GM12878 (cell line): ENCODE measurements at regions not wholly inside any gene's neighbourhood (a gene's known extent, or its start where the extent isn't known, plus 50 kb on each side); places are given as distances from the start of the nearest gene placed in this dataset.

Experiments used
- ATAC-seq: fragments of 200-7000 bp; cut with Tn5 transposase; 3 replicates; pipeline ENCODE4 v1.9.1; 2020; ENCODE audit warnings: mild to moderate bottlenecking, moderate library complexity
- BruUV-seq: library from RNA; stranded (reverse); fragments of 400-500 nt; replicated peaks from 2 replicates; lab custom pipeline; 2021; lab: Mats Ljungman, UMichigan
- CTCF ChIA-PET: fragments of 300-600 bp; sonication (Branson Sonifier 250); formaldehyde crosslinking; extraction: SDS; loops from one replicate; lab custom pipeline; 2021; ENCODE audit warnings: inconsistent platforms; lab: Yijun Ruan, JAX
- POLR2A ChIA-PET: fragments of 350-600 bp; formaldehyde crosslinking; extraction: SDS; loops from one replicate; lab custom pipeline; 2021; ENCODE audit warnings: inconsistent platforms; lab: Charles Lee
- RAD21 ChIA-PET: fragments of 300-600 bp; sonication (Branson Sonifier 250); formaldehyde crosslinking; loops from one replicate; lab custom pipeline; 2023; ENCODE audit warnings: antibody characterized with exemption; ENCODE audit not compliant: unreplicated experiment; lab: Charles Lee
- SMC1A ChIA-PET: fragments of 300-600 bp; sonication (Branson Sonifier 250); formaldehyde crosslinking; loops from one replicate; lab custom pipeline; 2023; ENCODE audit not compliant: unreplicated experiment, uncharacterized antibody; lab: Charles Lee
- DNase-seq: peaks from one replicate; pipeline ENCODE4 v3.0.0-alpha.2; 2011; ENCODE audit warnings: low read depth, low spot score
- FAIRE-seq: peaks from 3 replicates; lab custom pipeline; 2011; peaks lifted over from hg19 to GRCh38; lab: Jason Lieb, UNC
- H2AFZ ChIP-seq: 2 replicates; pipeline ENCODE4 v1.6.0; 2011; ENCODE audit warnings: low read depth, low read length, control low read depth; ENCODE audit not compliant: control insufficient read depth
- H3K27ac ChIP-seq: 2 replicates; pipeline ENCODE4 v1.5.1; 2011; ENCODE audit warnings: control low read depth; ENCODE audit not compliant: control insufficient read depth, insufficient read depth
- H3K27me3 ChIP-seq, 2 experiments: replicated peaks in 1 of 2; 2 replicates each; pipeline versions ENCODE4 v1.6.0 to v1.6.1; 2011; ENCODE audit warnings: low read length in 1 of 2; ENCODE audit not compliant: control insufficient read depth in 2 of 2, insufficient read depth in 2 of 2
- H3K36me3 ChIP-seq, 2 experiments: 2 replicates each; pipeline ENCODE4 v1.5.1; 2011; ENCODE audit warnings: low read length in 1 of 2; ENCODE audit not compliant: control insufficient read depth in 2 of 2, insufficient read depth in 2 of 2
- H3K4me1 ChIP-seq: 2 replicates; pipeline ENCODE4 v1.6.1; 2011; ENCODE audit warnings: mild to moderate bottlenecking, low read length, moderate library complexity, mixed read lengths; ENCODE audit not compliant: control insufficient read depth, insufficient read depth
- H3K4me2 ChIP-seq: 2 replicates; pipeline ENCODE4 v1.6.0; 2011; ENCODE audit warnings: control low read depth; ENCODE audit not compliant: control insufficient read depth, insufficient read depth
- H3K4me3 ChIP-seq: fragments of 200-600 bp; sonication (generic); 2 replicates; pipeline ENCODE4 v1.5.1; 2016
- H3K79me2 ChIP-seq: 2 replicates; pipeline ENCODE4 v1.6.0; 2011; ENCODE audit warnings: low read length; ENCODE audit not compliant: control insufficient read depth, insufficient read depth
- H3K9ac ChIP-seq: 2 replicates; pipeline ENCODE4 v1.8.0; 2011; ENCODE audit warnings: low read length, control low read depth, mixed read lengths; ENCODE audit not compliant: control insufficient read depth, insufficient read depth
- H3K9me3 ChIP-seq: replicated peaks from 3 replicates; pipeline ENCODE4 v1.5.1; 2011; ENCODE audit warnings: mild to moderate bottlenecking, low read length; ENCODE audit not compliant: control insufficient read depth, insufficient read depth
- H4K20me1 ChIP-seq: 2 replicates; pipeline ENCODE4 v1.6.0; 2011; ENCODE audit not compliant: control insufficient read depth, insufficient read depth
- BCL3 ChIP-seq: IDR thresholded peaks from 2 replicates; pipeline ENCODE4 v1.6.1; 2011; ENCODE audit warnings: borderline replicate concordance, low read depth, mild to moderate bottlenecking, moderate library complexity, low read length; ENCODE audit not compliant: insufficient read depth, poor library complexity, severe bottlenecking
- CBX5 ChIP-seq: sonication (generic); IDR thresholded peaks from 2 replicates; pipeline ENCODE4 v1.6.1; 2016; ENCODE audit warnings: low read depth, moderate library complexity, mild to moderate bottlenecking, inconsistent platforms
- GABPA ChIP-seq: IDR thresholded peaks from 2 replicates; pipeline ENCODE4 v1.6.1; 2014; ENCODE audit warnings: antibody characterized with exemption, low read depth, mild to moderate bottlenecking, inconsistent platforms
- KDM1A ChIP-seq: fragments of 200-600 bp; sonication (generic); IDR thresholded peaks from 2 replicates; pipeline ENCODE4 v1.6.1; 2016; ENCODE audit warnings: borderline replicate concordance
- KLF5 ChIP-seq: fragments of 450-650 bp; IDR thresholded peaks from 2 replicates; pipeline ENCODE4 v1.6.1; 2014; ENCODE audit warnings: mild to moderate bottlenecking; ENCODE audit not compliant: partially characterized antibody
- POU2F2 ChIP-seq: IDR thresholded peaks from 3 replicates; pipeline ENCODE4 v1.6.1; 2011; ENCODE audit warnings: low read depth, mild to moderate bottlenecking, low read length, borderline replicate concordance
- RAD21 ChIP-seq: IDR thresholded peaks from 2 replicates; pipeline ENCODE4 v1.6.1; 2011; ENCODE audit warnings: mild to moderate bottlenecking, low read depth, low read length, moderate library complexity; ENCODE audit not compliant: insufficient read depth
- STAT3 ChIP-seq: IDR thresholded peaks from 2 replicates; pipeline ENCODE4 v1.6.1; 2011; ENCODE audit warnings: low read depth, low read length, improper control_type of control experiment
- TCF7 ChIP-seq: IDR thresholded peaks from 2 replicates; pipeline ENCODE4 v1.6.1; 2014; ENCODE audit warnings: antibody characterized with exemption, borderline replicate concordance
- ZBED1 ChIP-seq: IDR thresholded peaks from 2 replicates; pipeline ENCODE4 v1.6.1; 2016; ENCODE audit warnings: borderline replicate concordance
- WGBS: methylation state at CpG from one replicate; pipeline ENCODE4 v1.1.6; 2016; ENCODE audit warnings: low lambda C conversion rate; ENCODE audit not compliant: insufficient replicate concordance, insufficient coverage; ENCODE audit errors: missing lambda C conversion rate; 5-methylcytosine and 5-hydroxymethylcytosine counted together
- in situ Hi-C: fragments of 300-500 bp; cut with MboI; formaldehyde crosslinking; loops from 9 replicates; pipeline ENCODE4 v1.14.3; 2018; ENCODE audit warnings: mixed read lengths
- intact Hi-C: fragments of 100-400 bp; cut with micrococcal nuclease; formaldehyde crosslinking; loops from one replicate; pipeline ENCODE4 v1.14.2; 2022; ENCODE audit not compliant: unreplicated experiment
- TF ChIP-seq, protein P1 (sequence below): IDR thresholded peaks from 2 replicates; pipeline ENCODE4 v1.6.1; 2012; ENCODE audit warnings: mild to moderate bottlenecking, low read depth, low read length
- TF ChIP-seq, protein P2 (sequence below): IDR thresholded peaks from 2 replicates; pipeline ENCODE4 v1.6.1; 2012; ENCODE audit warnings: low read depth, low read length, improper control_type of control experiment
- TF ChIP-seq, protein P3 (sequence below): IDR thresholded peaks from 2 replicates; pipeline ENCODE4 v1.6.1; 2012; ENCODE audit warnings: low read length, inconsistent platforms
- TF ChIP-seq, protein P4 (sequence below): fragments of 450-650 bp; formaldehyde crosslinking; IDR thresholded peaks from 2 replicates; pipeline ENCODE4 v1.4.0; 2020; ENCODE audit warnings: mild to moderate bottlenecking, moderate library complexity

- TF ChIP-seq BCL3: no peak
- TF ChIP-seq, protein P1, sequence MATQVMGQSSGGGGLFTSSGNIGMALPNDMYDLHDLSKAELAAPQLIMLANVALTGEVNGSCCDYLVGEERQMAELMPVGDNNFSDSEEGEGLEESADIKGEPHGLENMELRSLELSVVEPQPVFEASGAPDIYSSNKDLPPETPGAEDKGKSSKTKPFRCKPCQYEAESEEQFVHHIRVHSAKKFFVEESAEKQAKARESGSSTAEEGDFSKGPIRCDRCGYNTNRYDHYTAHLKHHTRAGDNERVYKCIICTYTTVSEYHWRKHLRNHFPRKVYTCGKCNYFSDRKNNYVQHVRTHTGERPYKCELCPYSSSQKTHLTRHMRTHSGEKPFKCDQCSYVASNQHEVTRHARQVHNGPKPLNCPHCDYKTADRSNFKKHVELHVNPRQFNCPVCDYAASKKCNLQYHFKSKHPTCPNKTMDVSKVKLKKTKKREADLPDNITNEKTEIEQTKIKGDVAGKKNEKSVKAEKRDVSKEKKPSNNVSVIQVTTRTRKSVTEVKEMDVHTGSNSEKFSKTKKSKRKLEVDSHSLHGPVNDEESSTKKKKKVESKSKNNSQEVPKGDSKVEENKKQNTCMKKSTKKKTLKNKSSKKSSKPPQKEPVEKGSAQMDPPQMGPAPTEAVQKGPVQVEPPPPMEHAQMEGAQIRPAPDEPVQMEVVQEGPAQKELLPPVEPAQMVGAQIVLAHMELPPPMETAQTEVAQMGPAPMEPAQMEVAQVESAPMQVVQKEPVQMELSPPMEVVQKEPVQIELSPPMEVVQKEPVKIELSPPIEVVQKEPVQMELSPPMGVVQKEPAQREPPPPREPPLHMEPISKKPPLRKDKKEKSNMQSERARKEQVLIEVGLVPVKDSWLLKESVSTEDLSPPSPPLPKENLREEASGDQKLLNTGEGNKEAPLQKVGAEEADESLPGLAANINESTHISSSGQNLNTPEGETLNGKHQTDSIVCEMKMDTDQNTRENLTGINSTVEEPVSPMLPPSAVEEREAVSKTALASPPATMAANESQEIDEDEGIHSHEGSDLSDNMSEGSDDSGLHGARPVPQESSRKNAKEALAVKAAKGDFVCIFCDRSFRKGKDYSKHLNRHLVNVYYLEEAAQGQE: no peak
- TF ChIP-seq CBX5: no peak
- TF ChIP-seq KDM1A: no peak
- TF ChIP-seq TCF7: no peak
- TF ChIP-seq, protein P2, sequence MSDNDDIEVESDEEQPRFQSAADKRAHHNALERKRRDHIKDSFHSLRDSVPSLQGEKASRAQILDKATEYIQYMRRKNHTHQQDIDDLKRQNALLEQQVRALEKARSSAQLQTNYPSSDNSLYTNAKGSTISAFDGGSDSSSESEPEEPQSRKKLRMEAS: no peak
Observed at GRCh38 chr14:48857366-48857765, 728.8 kb downstream of the RPS29 start (continued).

- no peak overlapping the region for H3K4me3 ChIP-seq
- H3K79me2 ChIP-seq: no peaks in the 10 kb centered on the region
- no peak overlapping the region for H2AFZ ChIP-seq
- RAD21 ChIA-PET: no interaction called here
- no peaks in the 10 kb centered on the region for H3K4me1 ChIP-seq
- SMC1A ChIA-PET: no interaction called here
- 47% methylated on average over 5 of the region's 5 CpGs for WGBS
- H4K20me1 ChIP-seq: no peaks in the 10 kb centered on the region
- POLR2A ChIA-PET: no interaction called here
- in situ Hi-C loops (no loop called here), intact Hi-C loops (no loop called here)
- no peak overlapping the region for H3K4me2 ChIP-seq
- ATAC-seq (no peak), FAIRE-seq (no peak), DNase-seq (no peak)
- no peak overlapping the region for H3K9ac ChIP-seq
- CTCF ChIA-PET: no interaction called here
- no peaks in the 10 kb centered on the region for H3K27me3 ChIP-seq
- H3K36me3 ChIP-seq: no peaks in the 10 kb centered on the region
- no peaks in the 10 kb centered on the region for H3K9me3 ChIP-seq
- BruUV-seq: no TSS peak
- no peak overlapping the region for H3K27ac ChIP-seq
- no peak for TF ChIP-seq POU2F2
- no peak for TF ChIP-seq ZBED1
- TF ChIP-seq, protein P3, sequence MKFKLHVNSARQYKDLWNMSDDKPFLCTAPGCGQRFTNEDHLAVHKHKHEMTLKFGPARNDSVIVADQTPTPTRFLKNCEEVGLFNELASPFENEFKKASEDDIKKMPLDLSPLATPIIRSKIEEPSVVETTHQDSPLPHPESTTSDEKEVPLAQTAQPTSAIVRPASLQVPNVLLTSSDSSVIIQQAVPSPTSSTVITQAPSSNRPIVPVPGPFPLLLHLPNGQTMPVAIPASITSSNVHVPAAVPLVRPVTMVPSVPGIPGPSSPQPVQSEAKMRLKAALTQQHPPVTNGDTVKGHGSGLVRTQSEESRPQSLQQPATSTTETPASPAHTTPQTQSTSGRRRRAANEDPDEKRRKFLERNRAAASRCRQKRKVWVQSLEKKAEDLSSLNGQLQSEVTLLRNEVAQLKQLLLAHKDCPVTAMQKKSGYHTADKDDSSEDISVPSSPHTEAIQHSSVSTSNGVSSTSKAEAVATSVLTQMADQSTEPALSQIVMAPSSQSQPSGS: no peak
- TF ChIP-seq KLF5: no peak
- TF ChIP-seq STAT3: no peak
- no peak for TF ChIP-seq GABPA
- TF ChIP-seq, protein P4, sequence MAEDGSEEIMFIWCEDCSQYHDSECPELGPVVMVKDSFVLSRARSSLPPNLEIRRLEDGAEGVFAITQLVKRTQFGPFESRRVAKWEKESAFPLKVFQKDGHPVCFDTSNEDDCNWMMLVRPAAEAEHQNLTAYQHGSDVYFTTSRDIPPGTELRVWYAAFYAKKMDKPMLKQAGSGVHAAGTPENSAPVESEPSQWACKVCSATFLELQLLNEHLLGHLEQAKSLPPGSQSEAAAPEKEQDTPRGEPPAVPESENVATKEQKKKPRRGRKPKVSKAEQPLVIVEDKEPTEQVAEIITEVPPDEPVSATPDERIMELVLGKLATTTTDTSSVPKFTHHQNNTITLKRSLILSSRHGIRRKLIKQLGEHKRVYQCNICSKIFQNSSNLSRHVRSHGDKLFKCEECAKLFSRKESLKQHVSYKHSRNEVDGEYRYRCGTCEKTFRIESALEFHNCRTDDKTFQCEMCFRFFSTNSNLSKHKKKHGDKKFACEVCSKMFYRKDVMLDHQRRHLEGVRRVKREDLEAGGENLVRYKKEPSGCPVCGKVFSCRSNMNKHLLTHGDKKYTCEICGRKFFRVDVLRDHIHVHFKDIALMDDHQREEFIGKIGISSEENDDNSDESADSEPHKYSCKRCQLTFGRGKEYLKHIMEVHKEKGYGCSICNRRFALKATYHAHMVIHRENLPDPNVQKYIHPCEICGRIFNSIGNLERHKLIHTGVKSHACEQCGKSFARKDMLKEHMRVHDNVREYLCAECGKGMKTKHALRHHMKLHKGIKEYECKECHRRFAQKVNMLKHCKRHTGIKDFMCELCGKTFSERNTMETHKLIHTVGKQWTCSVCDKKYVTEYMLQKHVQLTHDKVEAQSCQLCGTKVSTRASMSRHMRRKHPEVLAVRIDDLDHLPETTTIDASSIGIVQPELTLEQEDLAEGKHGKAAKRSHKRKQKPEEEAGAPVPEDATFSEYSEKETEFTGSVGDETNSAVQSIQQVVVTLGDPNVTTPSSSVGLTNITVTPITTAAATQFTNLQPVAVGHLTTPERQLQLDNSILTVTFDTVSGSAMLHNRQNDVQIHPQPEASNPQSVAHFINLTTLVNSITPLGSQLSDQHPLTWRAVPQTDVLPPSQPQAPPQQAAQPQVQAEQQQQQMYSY (CRISPR knock-in tag): no peak
- no peak for TF ChIP-seq RAD21
Observed at GRCh38 chr14:48853159-48853558, 733.0 kb downstream of the RPS29 start.
